Mammary epithelial cell (primary cell): ENCODE measurements at regions not wholly inside any gene's neighbourhood (a gene's known extent, or its start where the extent isn't known, plus 50 kb on each side); places are given as distances from the start of the nearest gene placed in this dataset.

Experiments used
- CTCF ChIP-seq, 2 donors: IDR thresholded peaks in 1 of 2; conservative IDR thresholded peaks in 1 of 2; 2 replicates each; pipeline ENCODE4 v1.5.1; 2011 to 2012; ENCODE audit warnings: inconsistent platforms in 2 of 2, low read length in 2 of 2, mild to moderate bottlenecking in 2 of 2, control low read depth in 1 of 2, low read depth in 1 of 2; ENCODE audit not compliant: insufficient read depth in 1 of 2; ENCODE audit errors: extremely low read depth in 1 of 2
- EZH2 ChIP-seq: IDR thresholded peaks from 2 replicates; pipeline ENCODE4 v1.6.1; 2012; ENCODE audit warnings: low read length, inconsistent platforms, borderline replicate concordance

- TF ChIP-seq CTCF (conservative IDR thresholded peaks at IDR 0.05 in 1 of 2, IDR thresholded peaks at IDR 0.05 in 1 of 2; ENCODE audit: extremely low read depth in 1 of 2, insufficient read depth in 1 of 2, low read depth in 1 of 2, low read length in 2 of 2) (no peak), EZH2 (no peak)
Measured at GRCh38 chr3:72080095-72080494, 295.1 kb upstream of the PROK2 start.
